HG02763 (cell line): ENCODE measurements at regions not wholly inside any gene's neighbourhood (a gene's known extent, or its start where the extent isn't known, plus 50 kb on each side); places are given as distances from the start of the nearest gene placed in this dataset.
A peak's percentile ranks its signal among the peaks of the same experiment; 100 is the strongest.

Experiments
- ATAC-seq: cut with Tn5 transposase; IDR thresholded peaks from one replicate; pipeline ENCODE4 v1.9.1; 2021; ENCODE audit warnings: mild to moderate bottlenecking, moderate library complexity; ENCODE audit not compliant: unreplicated experiment

DNA sequence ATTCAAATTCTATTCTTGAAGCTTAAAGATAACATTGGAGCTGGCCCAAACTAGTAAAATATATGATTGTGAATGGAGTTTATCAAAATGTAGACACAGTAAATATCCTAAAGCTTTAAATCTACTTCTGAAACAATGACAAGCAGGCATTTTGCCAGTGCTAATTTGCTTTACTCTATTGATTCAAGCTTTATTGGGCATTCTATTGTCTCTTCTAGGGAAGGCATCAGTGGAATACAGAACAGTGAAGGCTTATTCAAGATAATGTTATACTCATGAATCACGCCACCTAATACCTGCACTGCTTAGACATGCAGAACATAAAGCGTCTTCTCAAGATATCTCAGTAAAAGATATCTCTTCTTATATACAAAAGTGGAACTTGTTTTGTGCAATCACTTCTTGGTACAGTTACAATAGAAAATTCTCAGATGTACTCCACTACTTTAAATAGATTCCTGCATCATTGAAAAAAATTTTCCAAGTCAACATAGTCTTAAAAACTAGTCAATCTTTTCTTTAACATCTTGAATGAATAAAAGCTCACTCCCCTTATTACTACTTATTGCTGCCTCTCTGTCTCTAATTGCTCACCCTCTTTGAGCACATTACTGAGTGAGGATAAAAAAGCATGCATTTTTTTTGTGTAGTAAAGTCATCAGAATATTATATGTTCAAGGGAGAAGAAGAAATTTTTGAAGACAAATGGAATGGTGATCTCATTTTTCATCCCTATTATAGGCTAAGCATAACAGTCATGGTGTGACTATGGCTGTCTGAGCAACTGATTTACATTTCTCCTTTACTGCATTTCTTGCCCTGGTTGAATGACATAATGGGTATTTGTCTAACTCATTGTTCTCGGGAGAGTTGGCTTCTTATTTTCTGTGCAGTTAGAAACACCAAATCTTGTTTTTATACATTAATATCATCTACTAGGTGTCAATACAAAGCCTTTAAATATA, 98.0 kb upstream of the E2F7 start:
- no peak for ATAC-seq

DNA sequence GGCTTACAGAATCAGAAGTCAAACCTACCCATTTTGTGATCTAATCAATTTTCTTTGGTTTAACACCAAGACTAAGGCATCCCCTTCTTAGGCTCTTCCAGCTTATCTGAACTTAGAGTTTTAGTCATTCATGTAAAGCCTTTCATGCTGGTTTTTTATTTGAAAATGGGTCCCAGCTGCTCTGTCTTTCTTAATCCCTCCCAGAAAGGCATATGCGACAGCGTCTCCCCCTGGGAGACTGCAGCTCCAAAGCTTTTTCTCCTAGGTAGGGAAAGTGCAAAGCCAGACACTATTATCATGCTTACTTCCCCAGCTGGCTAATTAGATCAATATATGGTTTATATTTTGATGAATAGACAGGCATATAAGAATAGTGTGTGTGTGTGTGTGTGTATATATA, 96.6 kb upstream of the E2F7 start:
- no peak for ATAC-seq

DNA sequence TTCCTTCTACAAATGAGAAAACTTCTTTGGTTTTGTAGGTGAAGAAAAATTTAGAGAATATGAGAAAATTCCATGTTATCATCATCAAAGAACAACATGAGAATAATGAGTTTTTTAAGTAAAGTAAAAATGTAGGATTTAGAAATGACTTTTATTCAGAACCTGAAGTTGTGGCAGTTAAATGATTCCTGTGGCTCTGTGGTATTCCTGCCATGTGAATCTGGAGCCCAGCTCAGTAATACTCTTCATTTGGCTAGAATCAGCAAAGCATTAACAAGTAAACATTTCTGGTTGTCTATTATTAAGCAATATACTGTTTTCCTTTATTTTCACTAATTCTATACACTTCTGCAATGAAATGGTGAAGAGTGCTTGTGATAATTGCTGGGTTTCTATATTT, 95.6 kb upstream of the E2F7 start:
- no peak for ATAC-seq

DNA sequence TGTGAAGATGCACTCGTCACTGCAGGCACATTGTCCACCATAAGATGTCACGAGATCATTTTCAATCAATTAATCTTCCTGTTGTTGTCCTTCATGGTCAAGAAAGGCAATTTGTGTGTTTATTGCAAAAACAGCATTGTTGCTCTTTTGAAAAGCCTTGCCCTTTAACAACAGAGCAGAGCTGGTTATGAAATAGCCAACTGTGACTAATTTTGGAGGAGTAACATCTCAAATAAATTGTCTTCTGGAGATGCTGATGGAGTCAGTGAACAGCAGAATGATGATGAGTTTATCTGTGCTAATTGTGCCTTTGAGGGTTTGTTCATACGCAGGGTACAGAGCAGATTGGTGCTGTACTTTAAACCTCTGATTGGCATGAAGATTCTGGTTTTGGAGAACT, 88.3 kb upstream of the E2F7 start:
- no peak for ATAC-seq

DNA sequence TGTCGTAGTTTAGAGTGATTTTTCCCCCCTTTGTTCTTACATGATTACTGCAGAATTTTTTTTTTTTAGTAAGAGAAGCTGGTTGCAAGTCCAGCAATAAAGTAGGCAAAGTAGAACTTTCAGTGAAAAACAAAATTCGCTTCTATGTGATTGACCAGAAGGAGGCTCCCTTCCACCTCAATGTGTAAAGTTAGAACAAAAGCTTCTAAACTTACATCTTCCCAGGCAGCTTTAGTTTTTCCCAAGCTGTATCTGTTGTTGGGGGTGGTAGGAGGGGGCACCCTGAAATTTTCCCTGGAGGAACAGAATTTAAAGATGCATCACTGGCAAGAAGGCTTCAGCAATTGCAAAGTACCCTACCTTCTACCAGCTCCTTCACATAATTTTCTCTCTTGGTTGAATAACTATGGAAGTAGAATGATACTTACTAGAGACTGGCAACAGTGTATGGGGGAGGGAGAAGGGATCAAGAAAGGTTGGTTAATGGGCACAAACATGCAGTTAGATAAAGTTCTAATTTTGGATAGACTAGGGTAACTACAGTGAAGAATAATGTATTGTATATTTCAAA, 87.3 kb upstream of the E2F7 start:
- ATAC-seq: no peak

DNA sequence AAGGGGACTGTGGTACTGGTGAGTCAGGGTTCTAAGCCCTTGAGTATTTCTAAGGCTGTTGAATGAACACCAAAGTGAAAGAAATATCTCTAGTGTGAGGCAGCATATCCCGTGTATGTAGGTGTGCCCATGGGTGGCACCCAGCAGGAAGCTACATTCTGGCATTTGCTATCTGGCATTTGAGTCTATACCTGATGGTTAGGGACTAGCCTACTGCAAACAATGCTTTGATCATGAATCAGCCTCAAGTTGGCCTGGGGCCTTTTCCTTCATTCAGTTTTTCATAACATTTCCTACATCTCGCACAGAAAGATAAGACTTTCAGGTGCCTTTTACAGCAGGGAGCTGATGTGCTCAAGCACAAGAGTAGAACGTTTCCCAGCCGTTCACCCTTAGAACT, 85.7 kb upstream of the E2F7 start:
- no peak for ATAC-seq

DNA sequence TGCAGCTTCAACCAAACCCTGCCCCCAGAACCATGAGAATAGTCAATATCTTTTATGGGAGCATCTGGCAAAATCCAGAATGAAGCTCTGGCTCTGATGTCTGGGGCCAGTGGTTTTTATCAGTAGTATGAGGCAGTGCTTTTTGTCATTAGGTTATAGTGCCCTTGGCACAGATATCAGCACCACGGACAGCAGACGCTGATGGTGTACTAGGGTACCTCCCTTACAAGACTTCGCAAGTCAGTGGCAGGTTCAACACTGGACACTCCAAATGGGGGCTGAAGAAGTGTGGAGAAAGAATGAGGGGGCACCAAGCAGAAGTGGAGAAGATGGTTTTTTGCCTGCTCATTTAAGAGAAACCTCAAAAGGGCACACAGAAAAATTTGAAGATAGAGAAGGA, 68.2 kb upstream of the E2F7 start:
- no peak for ATAC-seq

DNA sequence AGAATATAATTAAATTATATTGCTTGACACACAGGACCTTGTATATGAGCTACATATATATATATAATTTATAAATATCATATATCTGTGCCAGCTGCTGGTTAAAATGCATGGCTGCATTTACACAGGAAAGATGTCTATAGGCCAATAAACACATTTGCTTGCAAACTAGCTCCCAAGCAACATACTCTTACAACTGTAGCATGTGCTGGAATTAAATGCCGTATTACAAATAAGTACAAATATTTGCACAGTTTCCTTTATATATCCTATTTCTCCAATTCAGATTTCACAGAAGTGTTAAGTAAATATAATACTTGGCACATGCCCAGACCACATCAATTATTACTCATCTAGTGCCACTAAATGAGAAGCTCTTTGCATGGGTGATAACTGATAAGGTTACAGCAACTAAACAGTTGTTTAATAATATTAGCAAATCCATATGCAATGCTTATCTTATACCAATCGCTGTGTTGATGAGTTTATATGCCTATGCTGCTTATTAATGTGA, 66.7 kb upstream of the E2F7 start:
- no peak for ATAC-seq

DNA sequence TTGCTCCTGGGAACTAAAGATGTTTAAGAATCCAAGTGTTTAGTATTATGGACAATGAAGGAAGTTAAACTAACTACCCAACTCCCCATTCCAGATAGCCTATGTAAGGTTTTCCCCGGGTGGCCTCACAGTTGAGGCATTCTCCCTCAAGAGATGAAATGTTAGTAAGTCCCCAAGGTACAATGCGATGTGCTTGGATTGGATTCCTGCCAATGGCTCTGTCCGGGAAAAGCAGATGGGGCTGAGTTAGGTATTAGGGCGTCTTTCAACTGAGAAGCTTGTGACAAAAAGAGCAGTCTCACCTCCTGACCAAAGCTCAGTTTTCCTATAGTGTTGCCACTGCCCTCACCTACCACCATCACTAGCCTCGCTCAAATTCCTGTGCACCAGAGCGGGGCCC, 64.8 kb upstream of the E2F7 start:
- no peak for ATAC-seq

DNA sequence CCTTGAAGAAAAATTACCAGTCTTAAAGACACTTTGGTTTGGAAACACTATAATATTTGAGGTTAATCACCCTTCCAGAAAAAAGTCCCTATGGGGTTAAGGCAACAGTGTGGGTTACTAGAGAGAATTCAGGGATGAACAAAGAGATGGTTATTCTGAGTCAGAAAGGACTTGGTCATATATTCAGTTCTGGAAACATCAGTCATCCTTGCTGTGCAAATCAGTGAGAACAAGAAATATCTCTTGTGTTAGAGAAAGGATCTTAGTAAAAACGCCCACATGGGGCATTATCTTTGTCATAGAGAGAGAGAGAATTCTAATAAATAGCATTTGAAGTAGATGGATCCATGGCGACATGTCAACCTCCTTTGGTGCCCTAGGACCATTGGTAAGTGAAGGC, 59.4 kb upstream of the E2F7 start:
- ATAC-seq: peak; percentile 72

DNA sequence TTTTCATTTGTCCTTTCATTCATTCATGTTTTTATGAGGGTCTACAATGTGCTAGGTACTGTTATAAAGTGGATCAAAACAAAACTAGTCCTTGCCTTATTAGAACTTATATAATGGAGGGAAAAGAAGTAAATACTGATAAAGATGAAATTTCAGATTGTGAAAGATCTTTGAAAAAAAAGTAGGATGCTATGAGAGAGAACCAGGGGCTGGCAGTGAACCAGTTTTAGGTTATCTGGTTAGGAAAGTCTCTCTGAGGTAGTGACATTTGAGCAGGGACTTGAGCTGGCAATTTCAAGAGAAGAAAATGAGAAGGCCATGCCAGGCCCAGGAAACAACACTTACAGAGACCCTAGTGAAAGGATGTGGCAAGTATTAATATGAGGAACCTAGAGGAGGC, 57.3 kb upstream of the E2F7 start:
- no peak for ATAC-seq

DNA sequence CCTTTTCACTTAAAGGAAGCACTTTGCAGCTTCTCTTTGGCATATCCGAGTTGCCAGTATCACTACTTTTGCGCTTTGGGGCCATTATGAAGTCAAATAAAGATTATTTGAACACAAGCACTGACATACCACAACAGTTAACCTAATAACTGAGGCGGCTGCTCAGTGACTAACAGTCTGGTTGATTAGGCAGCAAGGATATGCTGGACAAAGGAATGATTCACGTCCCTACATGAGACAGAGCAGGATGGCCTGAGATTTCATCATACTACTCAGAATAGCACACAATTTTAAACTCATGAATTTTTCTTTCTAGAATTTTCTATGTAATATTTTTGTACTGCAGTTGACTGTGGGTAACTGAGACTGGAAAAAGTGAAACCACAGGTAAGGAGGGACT, 56.9 kb upstream of the E2F7 start:
- no peak for ATAC-seq

DNA sequence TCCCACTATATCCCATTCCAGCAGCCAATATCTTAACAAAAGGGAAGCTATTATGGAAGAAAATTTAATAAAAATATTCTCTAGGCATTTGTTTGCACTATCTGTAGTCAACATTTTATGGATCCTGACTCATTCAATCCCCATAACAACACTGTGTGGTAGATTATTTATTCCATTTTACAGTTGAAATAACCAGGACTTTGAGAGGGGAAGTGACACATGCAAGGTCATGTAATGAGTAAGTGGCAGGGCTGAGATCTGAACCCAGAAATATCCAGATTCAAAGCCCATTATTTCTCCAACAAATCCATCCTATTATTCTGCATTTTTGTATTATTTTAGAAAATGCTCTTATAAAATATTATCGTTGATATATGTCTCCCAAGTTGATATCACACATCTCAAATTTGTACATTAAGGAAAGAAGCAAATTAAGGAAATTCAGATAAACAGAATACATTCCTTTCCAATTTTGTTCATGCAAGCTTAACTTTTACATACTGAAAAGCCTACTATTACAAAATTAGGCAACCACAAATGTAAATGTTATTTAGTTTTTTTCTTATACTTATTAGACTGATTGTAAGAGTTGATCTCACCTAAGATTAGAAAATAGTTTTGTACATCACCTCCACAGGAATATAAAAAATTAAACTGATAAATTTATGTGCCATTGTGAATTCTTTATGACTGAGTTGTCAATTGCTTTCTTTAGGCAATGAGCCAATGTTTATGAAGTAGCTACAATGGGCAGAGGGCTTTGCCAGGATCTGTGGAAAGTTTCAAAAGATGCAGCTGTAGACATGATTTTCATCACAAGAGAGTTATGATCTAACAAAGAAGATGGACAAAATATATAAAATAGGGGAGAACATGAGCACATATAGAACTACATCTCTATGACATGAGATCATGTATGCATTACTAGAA, 55.1 kb upstream of the E2F7 start:
- ATAC-seq: no peak

DNA sequence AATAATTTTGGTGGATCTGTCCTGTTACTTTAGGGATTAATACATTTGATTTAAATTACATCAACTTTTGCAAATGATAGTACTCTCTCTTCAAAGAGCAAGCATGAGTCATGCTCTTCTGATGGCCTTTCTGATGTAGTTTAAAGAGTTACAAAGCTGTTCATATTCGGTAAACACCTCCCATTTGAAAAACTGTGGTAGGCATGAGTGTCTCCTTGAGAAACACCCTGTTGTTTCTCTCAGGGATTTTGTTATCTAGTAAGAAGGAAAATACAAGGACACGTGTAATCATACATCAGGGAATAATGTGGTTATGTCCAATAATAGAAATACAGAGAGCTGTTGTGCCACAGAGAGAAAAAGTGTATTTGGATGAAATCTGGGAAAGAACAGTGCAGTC, 53.3 kb upstream of the E2F7 start:
- no peak for ATAC-seq

DNA sequence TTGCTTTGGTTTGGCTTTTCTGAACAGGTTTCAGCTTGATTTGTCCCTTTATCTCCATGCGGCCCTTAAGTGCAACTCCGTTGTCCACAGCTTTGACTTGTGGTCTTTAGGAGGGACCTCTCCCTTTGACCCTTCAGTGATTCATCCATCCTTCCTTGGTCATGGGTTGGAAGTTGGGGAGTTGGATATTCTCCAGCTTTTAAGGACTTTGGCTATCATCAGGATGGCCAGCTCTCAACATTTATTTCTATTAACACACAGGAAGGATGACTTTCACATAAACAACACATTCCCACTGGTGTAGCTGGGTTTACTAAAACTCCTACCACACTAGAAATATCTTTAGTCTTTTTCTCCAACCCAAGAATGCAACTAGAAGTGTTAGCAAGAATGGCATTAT, 50.9 kb upstream of the E2F7 start:
- ATAC-seq: no peak

DNA sequence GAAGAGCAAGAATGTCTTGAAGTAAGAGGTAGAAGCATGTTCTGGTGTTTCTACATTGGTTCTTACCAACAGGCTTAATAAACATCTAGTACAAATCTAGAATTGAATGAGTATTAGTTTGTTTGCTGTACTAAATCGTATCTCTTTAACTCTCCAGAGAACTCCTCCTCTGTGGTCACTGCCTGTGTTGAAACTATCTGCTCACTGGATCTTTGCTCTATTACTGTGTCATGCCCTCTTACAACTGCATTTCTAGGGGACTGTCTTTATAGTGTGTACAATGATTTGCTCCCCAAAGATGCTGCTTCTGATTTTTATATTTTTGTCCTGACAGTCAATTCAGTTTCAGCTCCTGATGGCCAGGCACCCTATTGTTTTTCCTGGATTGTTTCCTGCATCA, 50.1 kb upstream of the E2F7 start:
- no peak for ATAC-seq
